Stimulated activated CD8-positive, alpha-beta memory T cell treated with anti-CD3 and anti-CD28 coated beads, Interleukin-7, amount 100 ng/mL, for 4 hours (primary cell): ENCODE measurements at regions not wholly inside any gene's neighbourhood (a gene's known extent, or its start where the extent isn't known, plus 50 kb on each side); places are given as distances from the start of the nearest gene placed in this dataset.

Source experiments
- DNase-seq, 2 donors: peaks; one replicate each; pipeline ENCODE4 v3.0.0-alpha.2; 2020; ENCODE audit warnings: low read depth in 2 of 2

- DNase-seq: no peak
Observed at GRCh38 chr14:38774162-38774561, 328.9 kb downstream of the SEC23A start.

- DNase-seq: no peak
Observed at GRCh38 chr14:38770251-38770650, 332.8 kb downstream of the SEC23A start.

DNA sequence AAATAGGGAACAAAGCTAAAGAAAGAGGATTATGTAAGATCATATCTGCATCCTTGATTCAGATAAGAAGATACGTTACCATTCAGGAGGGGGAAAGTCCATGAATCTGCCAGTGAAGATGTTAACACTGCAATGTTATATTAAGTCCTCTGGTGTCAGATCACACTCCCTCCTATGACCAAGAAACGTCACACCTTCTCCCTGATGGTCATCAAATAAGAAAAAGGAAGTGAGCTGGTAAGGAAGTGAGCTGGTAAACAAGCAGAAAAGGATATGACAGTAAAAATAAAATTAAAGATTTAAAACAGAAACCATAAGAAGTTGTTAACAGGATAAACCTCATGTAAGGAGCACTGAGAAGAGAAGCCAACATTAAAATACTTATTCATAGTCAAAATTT is 340.2 kb downstream of the SEC23A start:
- DNase-seq: no peak

- DNase-seq: no peak
Observed at GRCh38 chr14:38762426-38762825, 340.6 kb downstream of the SEC23A start.

- no peak for DNase-seq
Observed at GRCh38 chr14:38761033-38761432, 342.0 kb downstream of the SEC23A start.

- no peak for DNase-seq
Observed at GRCh38 chr14:38758661-38759060, 344.4 kb downstream of the SEC23A start.

GRCh38 chr14:38755036-38755435 is 348.0 kb downstream of the SEC23A start:
- no peak for DNase-seq

DNA sequence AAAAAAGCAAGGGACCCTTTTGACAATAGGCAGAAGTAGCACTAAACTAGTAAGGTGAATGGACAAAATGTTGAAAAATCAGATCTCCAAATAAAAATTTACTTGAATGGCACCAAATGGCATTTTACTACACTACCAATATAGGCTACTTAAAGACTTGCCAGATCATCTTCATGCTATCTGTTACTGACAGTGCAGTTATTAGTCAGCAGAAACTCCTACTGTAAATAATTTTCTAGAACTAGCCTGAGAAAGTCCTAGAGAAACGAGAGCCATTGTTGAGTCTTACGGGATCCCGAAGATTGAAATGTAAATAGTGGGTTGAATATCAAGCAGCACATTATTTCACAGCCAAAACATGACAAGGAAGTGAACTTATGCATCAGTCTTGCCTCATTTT is 350.3 kb downstream of the SEC23A start:
- DNase-seq: no peak

DNA sequence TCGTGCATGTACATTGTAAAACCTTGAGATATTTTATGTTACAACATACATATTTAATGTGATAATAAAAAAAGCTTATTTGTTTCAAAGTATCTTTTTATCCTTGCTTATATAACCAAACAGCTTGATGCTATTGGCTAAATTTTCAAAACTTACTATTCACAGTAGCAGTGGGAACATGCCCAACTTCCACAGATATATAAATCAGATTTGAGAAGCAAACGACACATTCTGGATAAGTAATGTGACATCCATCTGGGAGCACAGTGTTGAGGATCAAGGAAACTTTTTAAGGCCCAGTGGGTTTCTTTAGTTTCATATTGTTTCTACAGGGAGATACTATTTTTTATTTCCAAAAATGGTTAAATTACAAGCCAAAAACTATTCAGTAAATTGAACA is 350.7 kb downstream of the SEC23A start:
- DNase-seq: no peak

DNA sequence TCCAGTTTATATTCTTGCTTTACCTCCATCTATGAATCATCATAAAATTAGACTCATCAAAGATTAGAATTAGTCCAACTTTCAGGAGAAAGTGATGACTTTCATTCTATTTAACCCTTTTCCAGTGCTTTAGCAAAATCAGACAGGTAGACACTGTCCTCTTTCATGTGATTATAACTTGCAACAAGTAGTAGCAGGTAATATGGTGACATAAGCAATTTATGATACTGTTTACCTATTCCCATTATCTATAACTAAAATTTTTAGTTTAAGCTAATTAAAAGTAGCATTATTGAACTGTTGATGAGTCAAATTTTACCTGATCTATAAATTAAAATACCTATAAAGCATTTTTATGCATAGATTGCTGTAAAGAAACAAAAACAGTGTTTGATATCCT is 351.6 kb downstream of the SEC23A start:
- DNase-seq: no peak

GRCh38 chr14:38749936-38750335 is 353.1 kb downstream of the SEC23A start:
- no peak for DNase-seq

DNA sequence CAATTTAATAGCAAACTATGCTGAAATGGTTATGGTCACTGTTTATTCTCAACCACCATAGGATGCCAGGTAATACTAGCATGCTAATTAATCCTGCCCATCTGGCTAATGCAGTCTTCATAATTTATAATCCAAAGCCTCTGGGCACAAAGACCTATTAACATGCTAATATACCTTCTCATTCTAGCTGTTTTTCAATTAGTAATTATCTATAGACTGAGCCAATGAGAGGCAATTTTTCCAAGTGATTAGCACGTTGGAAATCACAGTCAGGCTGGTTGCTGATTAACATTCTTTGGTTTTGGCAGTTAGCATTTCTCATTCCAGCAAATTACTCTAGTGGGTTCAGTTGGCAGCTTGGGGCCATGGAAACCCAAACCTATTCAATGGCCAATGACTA is 357.2 kb downstream of the SEC23A start:
- no peak for DNase-seq

GRCh38 chr14:38743966-38744584 is 359.0 kb downstream of the SEC23A start:
- no peak for DNase-seq

DNA sequence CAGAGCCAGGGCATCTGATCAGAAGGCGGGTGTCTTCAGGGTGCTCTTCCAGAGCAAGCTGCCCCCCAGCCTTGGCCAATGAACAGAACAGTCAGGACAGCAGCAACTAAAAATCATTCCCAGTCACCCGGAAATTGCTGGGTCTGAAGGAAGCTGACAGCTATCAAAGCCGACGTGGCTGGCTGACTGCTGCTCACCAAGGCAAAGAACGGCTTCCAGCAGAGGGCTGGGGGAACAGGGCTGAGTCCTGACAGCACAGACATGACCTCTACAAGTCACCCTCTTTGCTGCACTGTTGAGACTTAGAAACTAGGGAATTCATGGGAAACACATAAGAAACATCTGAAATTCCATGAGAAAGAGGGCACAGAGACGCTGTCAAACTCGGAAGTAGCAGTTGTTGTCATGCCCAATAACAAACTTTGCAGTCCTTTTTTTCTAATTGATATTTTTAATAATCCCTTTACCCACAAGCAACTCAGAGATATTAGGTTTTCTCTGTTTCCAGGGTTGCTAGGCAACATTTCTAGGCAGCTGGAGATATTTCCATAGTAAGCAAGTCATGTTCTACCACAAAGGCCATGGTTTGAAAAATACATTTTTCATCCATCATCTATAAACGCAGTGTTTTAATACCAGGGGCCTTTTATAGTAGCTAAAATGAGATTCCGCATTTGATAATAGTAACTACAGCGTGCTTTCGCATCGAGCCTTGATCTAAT is 365.2 kb downstream of the SEC23A start:
- no peak for DNase-seq

DNA sequence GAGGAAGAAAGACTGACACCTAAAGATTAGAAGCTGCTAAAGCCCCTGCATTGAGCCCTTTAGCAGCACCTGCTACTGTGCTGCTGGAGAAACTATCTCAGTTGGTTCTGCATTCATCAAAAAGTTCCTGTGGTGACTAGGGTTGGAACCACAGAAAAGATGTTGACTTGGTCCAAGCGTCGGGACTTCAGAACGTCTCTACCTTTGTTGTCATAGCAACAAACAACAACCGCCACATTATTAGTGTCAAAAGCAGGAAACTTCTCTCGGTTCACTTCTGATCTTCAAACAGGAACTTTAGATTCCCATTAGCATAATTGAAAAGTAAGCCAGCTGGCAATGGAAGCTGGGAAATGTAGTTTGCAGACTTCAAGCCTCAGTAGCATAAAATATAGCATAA is 368.0 kb downstream of the SEC23A start:
- DNase-seq: no peak

- DNase-seq: no peak
Observed at GRCh38 chr14:38731962-38732361, 371.1 kb downstream of the SEC23A start.

DNA sequence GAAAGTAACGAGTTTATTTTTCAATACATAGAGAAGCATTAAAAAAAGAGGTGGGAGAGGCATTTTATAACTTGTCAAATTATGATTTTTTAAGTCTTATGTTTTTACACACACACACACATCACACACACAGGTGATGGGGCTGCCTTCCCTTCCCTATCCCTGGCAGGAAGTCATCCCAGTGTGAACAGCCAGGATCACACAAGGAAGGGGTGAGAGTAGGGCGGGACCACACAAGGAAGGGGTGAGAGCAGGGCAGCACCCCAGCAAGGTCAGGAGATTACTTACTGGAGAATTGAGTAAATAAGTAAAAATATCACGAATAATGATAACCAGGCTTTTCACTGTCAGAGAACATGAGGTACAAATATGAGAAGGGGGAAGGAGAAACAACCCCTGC is 372.6 kb downstream of the SEC23A start:
- DNase-seq: no peak

DNA sequence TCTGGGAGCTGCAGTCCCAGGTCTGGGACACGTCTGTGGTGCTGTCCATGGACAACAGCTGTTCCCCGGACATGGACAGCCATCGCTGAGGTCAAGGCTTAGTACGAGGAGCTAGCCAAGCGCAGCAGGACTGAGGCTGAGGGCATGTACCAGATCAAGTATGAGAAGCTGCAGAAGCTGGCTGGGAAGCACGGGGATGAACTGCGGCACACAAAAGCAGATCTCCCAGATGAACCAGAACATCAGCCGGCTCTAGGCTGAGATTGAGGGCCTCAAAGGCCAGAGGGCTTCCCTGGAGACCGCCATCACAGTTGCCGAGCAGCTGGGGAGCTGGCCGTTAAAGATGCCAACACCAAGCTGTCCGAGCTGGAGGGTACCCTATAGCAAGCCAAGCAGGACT is 375.3 kb downstream of the SEC23A start:
- no peak for DNase-seq

GRCh38 chr14:38724621-38725020 is 378.4 kb downstream of the SEC23A start:
- no peak for DNase-seq

DNA sequence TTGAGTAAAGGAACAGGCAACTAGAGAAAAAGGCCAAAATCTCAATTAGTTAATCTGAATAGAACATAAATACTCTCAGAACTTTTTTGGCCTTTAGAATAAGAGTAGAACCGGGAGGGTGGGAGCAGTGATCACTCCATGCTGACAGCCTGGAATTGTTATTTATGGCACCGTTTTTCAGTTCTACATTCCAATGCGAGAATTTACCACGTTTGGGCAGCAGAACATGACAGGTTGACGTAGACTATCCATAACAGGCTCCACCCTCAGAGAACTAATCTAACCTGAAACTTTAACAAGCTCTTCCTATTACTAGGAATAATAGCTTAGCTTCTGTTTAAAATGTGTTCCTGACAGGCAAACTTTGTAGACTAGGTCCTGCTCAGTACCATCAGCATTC is 379.1 kb downstream of the SEC23A start:
- DNase-seq: no peak

- no peak for DNase-seq
Observed at GRCh38 chr14:38723277-38723676, 379.8 kb downstream of the SEC23A start.

- DNase-seq: no peak
Observed at GRCh38 chr14:38721822-38722431, 381.1 kb downstream of the SEC23A start.

DNA sequence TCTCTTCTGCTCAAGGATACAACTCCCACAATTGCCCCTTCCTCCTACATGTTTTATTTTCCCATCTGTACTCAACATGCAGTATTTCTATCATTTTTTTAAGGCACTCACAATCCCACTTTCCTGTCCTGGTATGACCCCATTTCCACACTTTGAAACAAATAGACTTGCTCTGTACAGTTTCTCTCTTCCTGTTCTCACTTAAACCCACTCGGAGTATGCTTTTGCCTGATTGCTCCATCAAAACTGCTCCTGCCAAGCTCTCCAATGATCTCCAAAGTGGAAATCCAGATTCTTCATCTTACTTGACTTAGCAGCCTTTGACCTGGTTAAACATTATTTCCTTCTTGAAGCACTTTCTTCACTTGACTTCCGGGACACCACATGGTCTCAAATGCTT is 384.5 kb downstream of the SEC23A start:
- DNase-seq: no peak
